ENCODE measurements at regions not wholly inside any gene's neighbourhood (a gene's known extent, or its start where the extent isn't known, plus 50 kb on each side); places are given as distances from the start of the nearest gene placed in this dataset.

DNA sequence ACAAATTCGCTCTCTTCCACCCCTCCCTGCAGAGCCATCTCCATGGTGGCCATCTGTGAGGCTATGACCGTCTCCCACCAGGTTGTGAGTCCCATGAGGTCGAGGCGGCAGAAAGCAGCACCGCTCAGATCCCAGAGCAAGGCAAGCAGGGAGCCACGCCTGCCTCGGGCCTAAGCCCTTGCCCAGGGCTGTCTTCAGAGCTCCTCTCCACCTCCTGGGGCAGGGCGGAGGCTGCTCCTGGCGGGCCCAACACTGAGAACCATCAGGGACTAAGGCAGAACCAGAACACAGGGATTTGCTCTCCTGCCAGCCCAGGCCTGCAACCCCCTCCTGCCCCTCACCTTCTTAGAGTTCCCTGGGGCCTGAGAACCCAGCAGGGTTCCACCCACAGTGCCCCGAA lies 80.9 kb upstream of the WNT11 start:
- TF ChIP-seq, protein P1, sequence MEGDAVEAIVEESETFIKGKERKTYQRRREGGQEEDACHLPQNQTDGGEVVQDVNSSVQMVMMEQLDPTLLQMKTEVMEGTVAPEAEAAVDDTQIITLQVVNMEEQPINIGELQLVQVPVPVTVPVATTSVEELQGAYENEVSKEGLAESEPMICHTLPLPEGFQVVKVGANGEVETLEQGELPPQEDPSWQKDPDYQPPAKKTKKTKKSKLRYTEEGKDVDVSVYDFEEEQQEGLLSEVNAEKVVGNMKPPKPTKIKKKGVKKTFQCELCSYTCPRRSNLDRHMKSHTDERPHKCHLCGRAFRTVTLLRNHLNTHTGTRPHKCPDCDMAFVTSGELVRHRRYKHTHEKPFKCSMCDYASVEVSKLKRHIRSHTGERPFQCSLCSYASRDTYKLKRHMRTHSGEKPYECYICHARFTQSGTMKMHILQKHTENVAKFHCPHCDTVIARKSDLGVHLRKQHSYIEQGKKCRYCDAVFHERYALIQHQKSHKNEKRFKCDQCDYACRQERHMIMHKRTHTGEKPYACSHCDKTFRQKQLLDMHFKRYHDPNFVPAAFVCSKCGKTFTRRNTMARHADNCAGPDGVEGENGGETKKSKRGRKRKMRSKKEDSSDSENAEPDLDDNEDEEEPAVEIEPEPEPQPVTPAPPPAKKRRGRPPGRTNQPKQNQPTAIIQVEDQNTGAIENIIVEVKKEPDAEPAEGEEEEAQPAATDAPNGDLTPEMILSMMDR (IDR thresholded peaks at IDR 0.05; ENCODE audit: low read length, missing control alignments) = no peak
- H3K4me3 ChIP-seq (replicated peaks; ENCODE audit: low read depth, low read length) = no peak overlapping the region
- no peak for DNase-seq (ENCODE audit: low read depth)

DNA sequence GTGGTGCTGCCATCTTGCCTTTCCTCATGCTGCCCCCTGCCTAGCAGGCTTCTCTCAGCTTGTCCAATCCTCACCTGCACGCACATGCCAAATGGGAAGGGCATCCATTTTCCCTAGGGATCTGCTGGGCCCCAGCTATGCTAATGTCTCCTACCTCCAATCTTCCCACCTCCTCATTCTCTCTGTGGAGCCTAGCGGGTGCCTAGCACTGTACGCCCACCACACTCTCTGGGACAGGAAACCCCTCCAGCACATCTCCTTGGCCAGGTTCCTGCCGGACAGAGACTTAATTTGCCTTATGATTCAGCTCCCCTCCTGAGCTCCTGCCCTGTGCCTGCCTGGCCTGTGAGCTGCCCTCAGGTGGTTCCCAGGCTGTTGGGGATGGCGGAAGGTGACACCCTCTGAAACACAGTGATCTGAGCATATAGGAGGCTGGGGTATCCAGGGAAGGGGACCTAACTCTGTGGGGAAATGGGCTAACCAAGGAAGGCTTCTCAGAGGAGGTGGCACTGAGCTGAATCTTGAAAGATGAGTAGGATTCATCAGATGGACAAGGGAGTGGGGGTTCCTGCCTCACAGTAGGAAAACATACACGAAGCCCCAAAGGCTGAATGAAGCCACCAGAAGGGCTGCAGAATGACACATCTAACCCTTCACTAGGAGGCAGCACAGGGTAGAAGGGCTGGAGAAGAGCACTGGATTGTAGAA lies 79.2 kb upstream of the WNT11 start:
- TF ChIP-seq, protein P1 (IDR thresholded peaks at IDR 0.05; ENCODE audit: low read length, missing control alignments) = no peak
- DNase-seq (ENCODE audit: low read depth) = no peak
- no peak overlapping the region for H3K4me3 ChIP-seq (replicated peaks; ENCODE audit: low read depth, low read length)

DNA sequence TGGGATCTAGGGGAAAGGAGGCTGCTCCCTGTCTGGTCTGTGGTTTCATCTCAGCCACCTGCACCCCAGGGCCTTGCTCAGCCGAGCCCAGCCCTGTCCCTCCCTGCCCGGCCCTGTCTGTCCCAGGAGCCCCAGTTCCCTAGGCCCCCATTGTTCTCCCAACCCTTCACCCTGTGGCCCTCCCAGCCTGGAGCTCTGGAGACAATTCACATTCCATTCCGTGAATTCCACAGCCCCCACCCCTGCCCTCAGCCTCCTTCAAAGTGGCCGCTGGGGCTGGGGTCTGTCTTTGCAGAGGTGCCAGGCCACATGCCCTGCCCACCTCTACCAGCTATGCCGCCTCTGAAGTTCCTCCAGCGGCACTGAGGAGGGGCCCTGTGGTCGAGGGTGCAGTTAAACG lies 77.9 kb upstream of the WNT11 start:
- TF ChIP-seq, protein P1 (IDR thresholded peaks at IDR 0.05; ENCODE audit: low read length, missing control alignments) = no peak
- no peak for DNase-seq (ENCODE audit: low read depth)
- no peak overlapping the region for H3K4me3 ChIP-seq (replicated peaks; ENCODE audit: low read depth, low read length)

DNA sequence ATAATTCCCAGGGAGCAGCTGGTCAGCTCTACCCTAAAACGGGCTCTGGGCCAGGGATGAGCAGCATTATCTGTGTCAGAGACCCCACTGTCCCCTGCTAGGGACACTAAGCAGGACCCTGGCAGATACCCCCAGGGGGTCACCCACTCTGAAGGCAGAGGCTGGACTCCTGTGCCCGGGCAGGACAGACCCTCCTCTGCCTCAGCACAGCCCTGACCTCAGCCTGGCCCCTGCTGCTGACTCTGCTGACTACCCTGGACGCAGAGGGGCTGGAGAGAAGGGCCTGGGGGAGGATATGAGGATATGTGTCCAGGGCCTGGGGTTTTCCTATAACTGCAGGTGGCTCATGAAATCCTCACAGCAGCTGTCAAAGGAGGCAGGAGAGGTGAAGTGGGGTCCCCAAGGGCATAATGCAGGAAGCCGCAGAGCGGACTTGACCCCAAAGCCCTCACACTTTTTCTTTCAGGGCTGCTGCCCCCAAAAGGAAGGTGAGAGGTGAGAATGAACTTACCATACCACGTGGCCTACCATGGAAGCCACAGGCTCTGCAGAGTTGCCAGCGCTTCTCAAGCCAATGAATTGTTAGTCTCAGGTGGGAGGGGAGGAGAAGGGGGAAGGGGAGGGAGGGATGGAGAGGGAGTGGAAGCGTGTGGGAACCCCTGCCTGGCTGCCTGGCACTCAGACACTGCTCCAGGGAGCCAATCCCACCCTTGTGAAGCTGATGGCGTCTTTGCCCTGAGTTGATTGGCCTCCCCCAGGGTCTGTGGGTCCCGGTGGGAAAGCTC lies 76.7 kb upstream of the WNT11 start:
- H3K4me3 ChIP-seq (replicated peaks; ENCODE audit: low read depth, low read length) = no peak overlapping the region
- no peak for DNase-seq (ENCODE audit: low read depth)
- TF ChIP-seq, protein P1 (IDR thresholded peaks at IDR 0.05; ENCODE audit: low read length, missing control alignments) = no peak

DNA sequence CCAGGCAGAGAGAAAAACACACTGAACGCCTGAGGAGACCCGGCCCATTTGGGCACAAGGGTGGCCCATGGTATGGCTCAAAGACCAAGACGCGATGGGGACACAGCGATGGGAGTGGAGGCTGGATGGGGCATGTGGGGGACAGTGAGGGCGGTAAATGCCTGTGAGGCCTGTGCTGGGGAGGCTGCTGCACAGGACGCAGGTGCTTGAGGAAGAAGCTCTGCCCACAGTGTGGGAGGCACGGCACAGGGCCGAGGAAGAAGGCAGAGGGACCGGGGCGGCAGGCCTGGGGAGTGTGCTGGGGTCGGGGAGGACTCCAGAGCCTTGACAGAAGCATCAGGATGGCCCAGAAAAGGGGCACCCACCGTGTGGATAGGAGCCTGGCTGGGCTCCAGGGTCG lies 75.9 kb upstream of the WNT11 start:
- H3K4me3 ChIP-seq (replicated peaks; ENCODE audit: low read depth, low read length) = no peak overlapping the region

DNA sequence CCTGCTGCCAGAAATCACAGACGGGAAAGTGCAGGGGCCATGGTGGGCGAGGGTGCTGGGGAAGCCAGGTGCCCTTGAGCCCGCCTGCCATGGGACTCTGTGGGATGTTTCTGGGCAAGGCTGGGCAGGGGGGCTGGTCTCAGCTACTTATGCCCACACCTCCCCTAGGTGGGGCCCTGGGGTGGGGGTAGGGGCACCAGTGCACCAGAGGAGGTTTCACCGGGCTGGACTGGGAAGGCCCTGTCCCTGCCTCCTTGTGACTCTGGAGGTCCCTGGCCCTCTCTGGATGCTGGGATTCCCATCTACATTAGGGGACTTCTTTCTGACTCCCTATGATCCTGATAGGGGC lies 75.2 kb upstream of the WNT11 start:
- no peak overlapping the region for H3K4me3 ChIP-seq (replicated peaks; ENCODE audit: low read depth, low read length)
- TF ChIP-seq, protein P1 (IDR thresholded peaks at IDR 0.05; ENCODE audit: low read length, missing control alignments) = no peak
- DNase-seq (ENCODE audit: low read depth) = no peak

More for the DNA sequence above, 75.9 kb upstream of the WNT11 start:
- TF ChIP-seq, protein P1 (IDR thresholded peaks at IDR 0.05; ENCODE audit: low read length, missing control alignments) = no peak
- no peak for DNase-seq (ENCODE audit: low read depth)
